HG02588 (cell line): ENCODE measurements at regions not wholly inside any gene's neighbourhood (a gene's known extent, or its start where the extent isn't known, plus 50 kb on each side); places are given as distances from the start of the nearest gene placed in this dataset.

Source experiments
- ATAC-seq: cut with Tn5 transposase; IDR thresholded peaks from one replicate; pipeline ENCODE4 v1.9.1; 2021; ENCODE audit warnings: mild to moderate bottlenecking, moderate library complexity; ENCODE audit not compliant: unreplicated experiment

DNA sequence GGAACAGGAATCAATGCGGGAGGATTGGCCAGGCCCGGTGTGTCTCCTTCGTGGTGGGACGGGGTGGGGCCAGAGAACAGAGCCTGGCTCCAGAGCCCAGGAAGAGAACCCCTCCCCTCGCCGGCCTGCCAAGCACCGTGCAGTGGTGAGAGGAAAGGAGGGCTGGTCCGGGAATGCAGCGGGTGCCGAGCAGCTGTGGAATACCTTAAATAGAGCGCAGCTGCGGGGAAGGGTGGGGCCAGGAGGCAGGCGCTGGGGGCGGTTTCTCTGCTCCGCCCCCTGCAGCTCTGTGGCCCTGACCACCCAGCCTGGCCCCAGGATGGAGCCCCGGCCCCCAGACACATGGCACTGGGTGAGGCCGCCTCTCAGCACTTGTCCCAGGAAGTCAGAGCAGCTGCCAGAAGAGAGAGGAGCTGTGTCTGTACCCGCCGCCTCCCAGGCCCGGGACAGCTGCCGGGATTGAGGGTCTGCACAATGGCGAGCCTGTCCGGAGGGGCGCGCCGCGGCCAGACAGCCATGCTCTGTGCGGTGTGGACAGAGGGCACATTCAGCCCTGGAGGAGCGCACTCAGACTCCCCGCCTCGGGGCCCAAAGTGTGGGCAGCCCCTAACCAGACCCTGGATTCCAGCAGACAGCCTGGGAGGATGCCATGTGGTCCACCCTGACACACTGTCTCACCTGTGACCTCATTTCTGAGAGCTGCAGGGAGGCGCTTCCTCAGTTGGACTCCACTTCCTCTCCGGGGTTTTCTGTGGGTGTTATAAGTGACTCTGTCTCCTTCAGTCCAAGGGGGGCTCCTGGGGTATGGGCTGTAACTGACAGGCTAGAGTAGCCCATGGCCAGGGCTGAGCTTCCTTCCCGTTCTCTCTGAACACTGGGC is 268.8 kb downstream of the SEC14L1 start:
- ATAC-seq = no peak

DNA sequence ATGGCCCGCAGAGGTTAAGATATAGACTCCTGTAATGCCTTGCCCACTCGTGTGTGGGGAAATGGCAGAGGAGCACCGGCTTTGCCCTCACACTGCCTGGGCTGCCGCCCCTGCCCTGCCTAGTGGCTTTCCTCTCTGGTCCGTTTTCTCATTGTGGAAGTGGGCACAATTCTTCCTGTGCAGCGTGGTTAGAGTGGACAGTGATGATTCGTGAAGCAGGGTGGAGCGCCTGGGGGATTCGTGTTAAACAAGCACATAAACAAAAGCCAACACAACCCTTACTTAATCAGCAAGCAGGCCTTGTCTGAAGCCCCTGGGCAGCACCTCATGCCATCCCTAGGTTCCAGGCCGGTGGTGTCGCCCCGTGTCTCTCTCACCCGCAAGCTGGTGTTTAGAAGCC is 269.7 kb downstream of the SEC14L1 start:
- no peak for ATAC-seq

DNA sequence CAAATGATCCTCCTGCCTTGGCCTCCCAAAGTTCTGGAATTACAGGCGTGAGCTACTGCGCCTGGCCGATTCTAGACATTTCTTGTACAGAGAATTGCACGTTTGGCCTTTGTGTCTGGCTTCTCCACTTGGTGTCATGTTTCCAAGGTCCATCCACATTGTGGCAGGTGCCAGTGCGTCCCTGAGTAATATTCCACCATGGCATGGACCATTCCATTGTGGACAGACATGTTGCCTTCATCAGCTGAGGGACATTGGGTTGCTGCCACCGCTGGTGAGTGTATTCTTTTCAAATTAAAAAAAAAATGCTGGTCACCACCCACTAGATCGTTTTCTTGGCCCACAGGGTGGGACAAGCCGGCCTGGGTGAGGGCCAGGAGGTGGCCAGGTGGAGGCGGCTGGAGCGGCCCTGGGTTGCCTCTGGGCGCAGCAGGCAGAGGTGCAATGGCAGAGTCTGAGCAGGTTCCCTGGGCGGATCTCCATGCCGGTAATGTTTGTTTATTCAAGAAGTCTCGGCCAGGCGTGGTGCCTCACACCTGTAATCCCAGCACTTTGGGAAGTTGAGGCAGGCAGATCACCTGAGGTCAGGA is 274.1 kb downstream of the SEC14L1 start:
- no peak for ATAC-seq

DNA sequence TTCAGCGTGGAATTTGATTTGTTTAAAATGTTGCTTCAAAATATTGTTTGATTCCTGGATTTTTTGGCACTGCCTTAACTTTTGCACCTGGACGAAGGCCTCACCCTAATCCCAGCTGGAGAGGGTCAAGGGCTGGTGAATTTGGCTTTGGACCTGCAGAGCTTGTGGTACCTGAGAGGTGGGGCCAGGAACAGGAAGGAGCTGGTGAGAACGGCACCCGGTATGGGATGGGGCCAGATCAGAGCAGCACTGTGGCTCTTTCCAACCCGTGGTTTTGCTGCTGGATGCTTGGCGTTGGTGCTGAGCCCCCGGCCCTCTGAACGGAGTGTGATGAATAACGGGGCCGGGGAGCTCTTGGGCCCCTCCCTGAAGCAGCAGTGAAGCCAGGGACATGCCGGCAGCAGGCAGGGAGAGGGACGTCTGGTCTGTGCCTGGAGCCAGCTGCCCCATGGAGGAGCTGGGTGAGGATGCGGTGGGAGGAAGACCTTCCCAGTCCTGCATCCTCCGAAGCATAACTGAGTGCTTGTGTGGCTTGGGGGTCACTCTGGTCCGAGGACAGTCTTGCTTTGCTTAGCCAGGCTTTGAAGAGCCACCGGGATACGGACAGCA is 275.4 kb downstream of the SEC14L1 start:
- ATAC-seq = no peak

DNA sequence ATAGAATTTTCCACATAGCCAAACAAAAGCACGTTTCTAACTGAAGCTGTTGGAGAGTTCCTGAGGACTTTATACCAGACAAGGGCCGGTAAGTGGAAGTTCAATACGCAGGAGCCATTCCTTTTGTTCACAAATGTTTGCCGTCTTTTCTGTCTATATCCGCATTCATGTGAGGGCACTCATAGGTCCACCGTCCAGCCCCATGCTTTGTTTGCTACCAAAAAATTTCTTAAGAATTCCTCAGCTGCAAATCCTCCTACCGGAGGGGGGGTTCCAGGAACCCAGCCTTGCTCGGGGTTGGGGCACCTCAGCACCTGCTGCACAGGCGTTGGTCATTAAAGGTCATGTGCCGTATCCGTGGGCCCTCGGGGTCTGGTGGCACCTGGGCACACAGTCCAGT is 276.8 kb downstream of the SEC14L1 start:
- no peak for ATAC-seq

DNA sequence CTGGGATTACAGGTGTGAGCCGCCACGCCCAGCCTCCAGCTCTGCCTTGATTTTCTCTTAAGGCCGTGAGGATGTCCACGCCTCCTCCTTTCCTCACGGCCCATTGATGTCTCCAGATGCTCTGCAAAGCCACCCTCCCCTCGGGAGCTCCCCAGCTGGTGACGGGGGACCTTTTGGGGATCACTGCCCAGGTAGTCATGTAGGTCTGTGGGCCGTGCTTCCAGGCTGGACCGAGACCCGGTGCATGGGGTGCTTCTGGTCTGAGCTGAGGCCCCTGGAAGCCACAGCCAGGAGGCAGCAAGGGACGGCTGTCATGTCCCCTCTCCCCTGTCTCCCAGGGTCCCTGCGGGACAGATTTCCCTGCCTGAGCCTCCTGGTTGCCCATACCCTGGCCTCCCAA is 277.8 kb downstream of the SEC14L1 start:
- no peak for ATAC-seq

DNA sequence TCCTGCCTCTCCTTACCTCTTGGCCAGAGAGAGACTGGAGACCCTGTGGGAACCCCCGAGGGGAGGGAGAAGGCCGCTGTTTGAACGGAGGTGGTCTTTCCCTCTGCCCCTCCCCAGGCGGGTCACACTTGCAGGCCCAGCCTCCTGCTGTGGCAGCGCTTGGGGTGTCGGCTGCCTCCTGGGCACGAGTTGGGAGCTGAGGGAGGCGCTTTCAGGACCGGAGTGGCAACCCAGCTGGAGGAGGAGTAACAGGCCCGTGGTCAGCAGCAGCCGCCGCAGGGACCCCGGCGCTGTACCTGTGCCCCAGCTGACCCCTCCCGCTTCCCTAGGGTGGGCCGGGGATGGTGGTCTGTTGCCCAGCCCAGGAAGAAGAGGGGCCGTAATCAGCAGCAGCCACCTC is 278.3 kb downstream of the SEC14L1 start:
- ATAC-seq = no peak

DNA sequence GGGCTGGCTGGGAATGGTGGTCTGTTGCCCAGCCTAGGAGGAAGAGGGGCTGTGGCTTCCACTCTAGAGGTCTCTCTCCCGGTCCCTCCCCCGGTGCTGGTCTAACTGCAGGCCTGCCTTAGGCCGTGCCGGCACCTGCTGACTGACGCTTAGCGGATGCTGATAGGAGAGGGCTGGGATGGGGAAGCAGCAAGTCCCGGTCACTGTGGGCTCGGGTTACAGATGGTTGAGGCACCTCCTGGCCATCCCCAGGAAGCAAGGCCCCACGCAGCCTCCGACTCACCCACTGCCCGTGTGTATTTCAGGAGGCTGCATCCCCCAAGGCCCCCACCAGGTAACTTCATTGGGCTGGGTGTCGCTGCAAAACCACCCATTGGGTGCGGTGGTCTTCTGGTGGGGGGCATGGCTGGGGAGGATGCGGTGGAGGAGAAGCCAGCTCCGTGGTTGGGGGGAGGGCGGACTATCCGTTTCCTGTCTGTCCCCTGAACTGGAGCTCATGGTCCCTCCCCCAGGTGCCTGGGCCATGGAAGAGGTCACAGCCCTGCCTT is 278.9 kb downstream of the SEC14L1 start:
- ATAC-seq = no peak

DNA sequence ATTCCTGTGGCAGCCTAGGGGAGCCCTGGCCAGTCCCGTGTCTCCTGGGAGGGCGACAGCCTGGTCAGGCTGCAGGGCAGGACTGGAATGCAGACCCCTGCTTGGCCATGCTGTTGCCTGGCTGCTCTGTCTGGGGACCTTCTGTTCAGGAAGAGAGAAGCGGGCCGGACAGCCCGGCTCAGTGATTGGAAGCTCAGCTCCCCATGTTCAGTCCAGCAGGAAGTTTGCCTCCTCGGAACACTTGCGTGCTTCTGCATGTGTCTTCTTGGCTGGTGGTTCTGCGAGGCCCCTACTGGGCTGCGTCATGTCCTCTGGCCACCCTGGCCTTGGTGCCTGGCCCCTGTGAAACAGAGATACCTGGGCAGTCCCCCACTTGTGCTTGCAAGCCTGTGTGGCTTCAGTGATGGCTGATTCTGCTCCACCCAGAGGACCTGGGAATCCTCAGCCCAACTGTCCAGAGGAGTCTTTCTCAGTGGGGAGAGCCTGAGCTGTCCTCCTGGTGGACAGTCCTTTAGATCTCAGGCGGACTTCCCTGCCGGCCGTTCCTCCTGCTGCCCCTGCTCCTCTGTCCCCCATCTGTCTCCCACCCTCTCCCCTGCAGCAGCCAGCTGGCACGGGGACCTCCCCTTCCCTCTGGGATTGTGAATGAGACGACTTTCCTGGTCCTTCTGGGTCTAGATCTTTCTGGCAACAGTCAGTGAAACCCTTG is 279.5 kb downstream of the SEC14L1 start:
- no peak for ATAC-seq

DNA sequence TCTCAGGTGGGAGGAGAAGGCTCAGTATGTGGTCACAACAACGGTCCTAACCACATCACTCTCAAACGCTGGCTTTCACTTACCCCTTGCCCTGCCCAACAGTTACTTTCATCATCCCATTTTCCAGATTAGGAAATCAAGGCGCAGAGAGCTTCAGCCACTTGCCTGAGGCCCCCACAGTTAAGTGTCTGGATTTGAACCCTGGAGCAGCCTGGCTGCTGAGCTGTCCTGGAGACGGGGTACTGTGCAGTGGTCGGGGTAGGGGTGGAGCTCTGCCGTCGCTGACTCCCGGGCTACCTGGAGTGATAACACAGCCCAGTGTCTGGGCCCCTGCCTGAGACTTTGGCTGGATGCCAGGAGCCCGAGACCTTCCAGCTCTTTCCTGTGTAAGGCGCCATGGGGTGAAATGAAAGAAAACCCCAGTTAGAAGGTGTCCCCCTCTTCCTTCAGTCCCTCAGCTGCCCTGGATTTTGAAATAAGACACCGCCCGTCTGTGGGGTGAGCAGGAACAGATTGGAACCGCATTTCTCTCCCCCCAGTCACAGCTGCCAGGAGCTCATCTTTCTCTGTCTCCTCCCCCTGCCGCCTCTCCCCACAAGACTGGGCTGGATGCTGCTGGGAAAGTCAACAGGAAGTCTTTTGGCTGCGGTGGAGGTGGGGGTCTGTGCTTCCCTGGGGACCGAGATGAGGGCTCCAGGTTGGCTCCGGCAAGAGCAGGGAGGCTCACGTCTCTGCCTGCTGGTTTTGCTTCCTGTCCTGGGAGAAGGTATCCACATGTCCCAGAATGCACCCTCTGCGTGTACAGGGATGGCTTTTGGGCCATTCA is 280.2 kb downstream of the SEC14L1 start:
- ATAC-seq = no peak

DNA sequence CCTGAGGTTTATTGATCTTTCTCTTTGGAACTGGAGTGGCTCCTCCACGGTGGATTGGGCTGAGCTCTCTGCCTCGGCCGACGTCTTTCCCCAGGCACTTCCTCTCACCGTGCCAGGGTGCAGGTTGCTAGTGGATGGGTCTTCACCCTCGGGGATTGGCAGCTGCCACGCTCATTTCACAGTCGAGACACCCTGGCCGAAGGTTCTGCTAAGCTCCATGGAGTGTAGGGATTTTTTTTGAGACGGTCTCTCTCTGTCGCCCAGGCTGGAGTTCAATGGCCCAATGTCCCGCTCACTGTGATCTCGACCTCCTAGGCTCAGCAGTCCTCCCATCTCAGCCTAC is 280.8 kb downstream of the SEC14L1 start:
- no peak for ATAC-seq

DNA sequence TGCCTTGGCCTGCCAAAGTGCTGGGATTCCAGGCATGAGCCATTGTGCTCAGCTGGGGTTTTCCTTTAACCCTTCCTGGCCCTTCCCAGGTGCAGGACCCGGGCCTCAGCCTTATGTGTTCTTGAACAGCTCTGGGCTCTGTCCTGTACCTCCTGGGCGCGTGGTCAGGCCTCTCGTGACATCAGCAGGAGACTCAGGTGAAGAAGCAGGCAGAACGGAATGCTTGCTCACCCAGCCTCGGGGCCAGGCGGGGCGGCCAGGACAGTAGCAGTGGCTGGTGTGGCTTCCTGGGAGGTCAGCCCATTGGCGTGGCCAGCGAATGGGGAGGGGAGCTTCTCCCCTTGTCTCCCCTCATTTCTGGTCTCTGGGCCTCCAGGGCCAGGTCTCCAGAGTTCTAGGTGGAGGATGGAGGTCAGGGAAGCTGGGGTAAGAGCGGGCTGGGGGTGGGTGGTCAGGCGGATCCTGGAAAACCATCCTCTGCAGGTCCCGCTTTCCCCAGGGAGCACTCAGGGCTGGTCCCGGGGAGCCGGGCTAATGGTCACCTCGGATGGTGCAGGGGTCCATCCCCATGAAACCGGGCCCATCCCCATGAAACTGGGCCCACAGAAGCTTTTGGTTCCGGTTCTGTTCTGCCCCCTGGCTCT is 281.5 kb downstream of the SEC14L1 start:
- ATAC-seq = no peak

DNA sequence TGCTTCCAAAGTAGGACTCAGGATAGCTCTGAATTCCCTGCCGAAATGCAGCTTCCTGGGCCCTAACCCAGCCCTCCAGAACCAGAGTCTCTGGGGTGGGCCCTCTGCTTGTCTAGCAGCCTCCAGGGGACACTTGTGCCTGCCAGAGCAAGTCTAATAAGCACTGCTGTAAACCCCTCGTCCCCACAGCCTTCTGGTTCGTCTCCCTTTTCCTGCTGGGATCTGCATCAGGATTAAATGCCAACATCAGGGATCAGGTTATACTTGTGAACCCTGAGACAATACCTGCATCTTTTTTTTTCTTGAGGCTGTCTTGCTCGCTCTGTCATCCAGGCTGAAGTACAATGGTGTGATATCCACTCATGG is 282.0 kb downstream of the SEC14L1 start:
- ATAC-seq = no peak

DNA sequence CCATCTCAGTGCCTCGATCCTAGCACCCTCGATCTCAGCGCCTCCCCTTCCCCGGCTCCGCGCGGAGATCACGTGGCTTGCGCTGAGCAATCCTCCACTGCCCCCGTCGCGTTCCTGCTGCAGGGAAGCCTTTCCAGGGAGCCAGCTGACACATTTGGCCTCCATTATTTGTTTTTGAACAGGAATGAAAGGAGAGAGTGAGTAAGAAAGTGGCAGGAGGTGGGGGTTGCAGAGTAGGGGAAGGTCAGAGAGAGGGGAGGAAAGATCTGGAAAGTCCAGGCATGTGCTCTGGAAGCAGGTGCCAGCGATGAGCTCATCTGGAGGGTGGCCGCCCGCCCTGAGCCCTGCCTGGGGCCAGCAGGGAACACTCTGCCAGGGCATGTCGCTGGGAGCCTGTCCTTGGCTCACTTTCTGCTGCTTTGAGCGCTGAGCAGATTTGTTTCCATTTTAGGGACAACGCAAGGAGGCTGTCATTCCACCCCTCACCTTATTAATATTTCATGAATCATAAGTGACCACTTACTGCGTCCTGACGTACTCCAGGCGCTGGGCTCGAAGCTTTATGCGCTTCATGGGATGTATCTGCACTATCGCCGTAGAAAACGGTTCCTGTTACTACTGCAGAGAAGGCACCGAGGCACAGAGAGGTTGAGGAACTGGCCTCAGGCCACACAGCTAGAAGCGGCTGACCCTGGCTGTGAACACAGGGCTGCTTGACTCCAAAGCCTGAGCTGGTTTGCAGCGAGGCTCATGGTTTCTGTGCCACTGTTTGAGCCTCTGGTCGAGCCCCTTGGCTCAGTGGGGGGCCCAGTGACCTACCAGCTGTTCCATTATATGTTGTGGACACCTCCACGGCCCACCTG is 283.1 kb downstream of the SEC14L1 start:
- no peak for ATAC-seq

DNA sequence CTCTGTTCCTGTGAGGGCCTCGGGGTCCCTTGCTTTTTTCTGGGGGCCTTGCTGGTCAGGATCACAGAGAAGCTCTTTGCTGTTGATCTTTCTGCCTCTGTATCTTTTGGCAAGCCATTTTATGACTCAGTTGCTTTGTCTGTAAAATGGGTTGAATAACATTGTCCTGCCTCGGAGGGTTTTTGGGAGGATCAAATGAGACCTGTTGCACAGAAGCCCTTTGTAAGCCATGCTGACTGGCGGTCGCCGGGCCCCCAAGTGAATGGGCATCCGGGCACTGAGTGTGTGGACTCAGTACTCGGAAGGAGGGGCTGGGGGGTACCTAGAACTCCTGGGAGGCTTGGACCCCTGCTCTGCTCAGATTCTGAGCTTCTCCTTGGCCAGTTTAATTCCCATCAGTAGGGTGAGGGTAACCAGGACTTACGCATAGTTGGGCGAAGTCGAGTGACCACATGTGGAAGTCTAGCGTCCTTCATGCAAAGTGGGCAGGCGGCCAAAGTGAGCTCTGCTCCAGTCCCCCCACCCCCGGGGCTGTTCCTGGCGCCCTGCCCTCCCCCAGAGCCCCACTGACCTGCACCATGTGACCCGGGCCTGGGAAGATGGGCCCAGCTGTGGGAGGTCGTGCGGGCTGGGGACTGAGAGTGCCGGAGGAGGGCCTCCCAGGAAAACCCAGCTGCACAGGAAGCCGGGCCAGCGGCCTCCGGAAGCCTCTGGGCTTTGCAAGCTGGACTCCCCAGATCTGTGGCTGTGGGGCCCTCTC is 284.0 kb downstream of the SEC14L1 start:
- ATAC-seq = no peak

DNA sequence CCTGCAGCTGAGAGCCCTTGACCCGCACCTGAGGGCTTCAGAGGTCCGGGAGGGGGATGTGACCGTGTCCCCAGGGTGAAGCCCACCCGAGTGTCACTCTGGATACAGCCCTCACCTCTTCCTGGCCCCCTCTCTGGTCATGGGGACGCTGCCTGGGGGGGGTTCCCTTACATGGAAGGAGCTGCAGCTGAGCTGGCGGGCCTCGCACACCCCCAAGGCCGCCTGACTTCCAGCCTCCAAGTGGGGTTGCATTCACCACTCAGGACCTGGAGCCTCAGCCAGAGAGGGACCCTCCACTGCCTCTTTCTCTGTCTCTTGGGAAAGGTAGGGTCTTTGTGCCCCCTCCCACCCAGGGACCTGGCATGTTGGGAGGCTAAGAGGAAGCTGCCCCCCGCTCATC is 284.6 kb downstream of the SEC14L1 start:
- no peak for ATAC-seq

DNA sequence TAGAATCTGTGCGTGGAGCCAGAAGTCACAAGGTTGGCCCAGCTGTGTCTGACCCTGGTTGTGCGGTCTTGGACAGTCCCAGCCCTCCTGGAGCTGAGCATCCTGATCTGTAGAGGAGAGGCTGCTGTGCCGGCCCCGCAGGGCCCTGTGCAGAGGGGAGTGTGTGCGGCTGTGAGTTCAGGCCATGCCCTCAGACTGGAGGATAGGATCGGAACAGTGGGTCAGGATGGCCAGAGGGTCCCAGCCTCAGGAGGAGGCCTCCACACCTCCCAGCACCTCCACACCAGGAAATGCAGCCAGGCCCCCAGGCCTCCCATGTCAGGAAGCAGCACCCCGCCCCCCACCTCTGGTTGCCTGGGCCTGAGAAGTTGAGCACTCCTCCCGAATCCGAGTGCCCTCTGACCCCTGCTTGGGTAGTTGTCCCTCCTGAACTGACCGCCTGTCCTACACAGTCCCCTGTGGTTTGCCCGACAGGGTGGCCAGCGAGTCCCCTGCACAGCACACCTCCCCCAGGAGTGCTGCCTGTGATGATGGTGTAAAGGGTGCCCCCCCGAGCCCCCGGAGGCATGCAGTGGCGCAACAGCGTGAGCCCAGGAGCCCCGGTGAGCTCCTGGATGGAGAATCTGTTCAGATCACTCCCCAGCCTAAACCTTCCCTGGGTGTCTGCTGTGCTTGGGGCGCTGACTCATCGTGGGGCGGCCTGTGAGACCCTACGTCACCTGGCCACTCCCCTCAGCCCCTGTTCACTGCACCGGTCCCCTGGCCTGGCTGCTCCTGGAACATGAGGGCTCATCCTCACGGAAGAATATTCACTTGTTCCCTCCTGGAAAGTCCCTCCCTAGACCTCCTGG is 285.2 kb downstream of the SEC14L1 start:
- no peak for ATAC-seq
